CD8-positive, alpha-beta memory T cell (primary cell): ENCODE measurements at regions not wholly inside any gene's neighbourhood (a gene's known extent, or its start where the extent isn't known, plus 50 kb on each side); places are given as distances from the start of the nearest gene placed in this dataset.

Experiments used
- CTCF ChIA-PET: fragments of 350-600 bp; sonication (Branson Sonifier 250); formaldehyde crosslinking; loops from one replicate; lab custom pipeline; 2021; ENCODE audit warnings: antibody characterized with exemption; lab: Charles Lee
- POLR2A ChIA-PET: fragments of 350-600 bp; sonication (Branson Sonifier 250); formaldehyde crosslinking; loops from one replicate; lab custom pipeline; 2021; ENCODE audit warnings: antibody characterized with exemption; lab: Charles Lee
- DNase-seq, 5 donors: peaks; one replicate each; pipeline versions ENCODE4 v3.0.0 to v3.0.0-alpha.2; 2020 to 2022; ENCODE audit warnings: mixed read lengths in 1 of 5
- H3K27ac ChIP-seq: one replicate; pipeline ENCODE4 v1.7.0; 2013; ENCODE audit warnings: low read depth, mild to moderate bottlenecking, low read length, moderate library complexity
- H3K27me3 ChIP-seq: 2 replicates; pipeline ENCODE4 v1.7.0; 2013; ENCODE audit warnings: low read length, mild to moderate bottlenecking; ENCODE audit not compliant: insufficient read depth, poor library complexity, severe bottlenecking
- H3K36me3 ChIP-seq: 2 replicates; pipeline ENCODE4 v1.7.0; 2013; ENCODE audit warnings: mild to moderate bottlenecking, low read length, moderate library complexity; ENCODE audit not compliant: insufficient read depth
- H3K4me1 ChIP-seq: 2 replicates; pipeline ENCODE4 v1.7.0; 2013; ENCODE audit warnings: mild to moderate bottlenecking, low read length, moderate library complexity; ENCODE audit not compliant: insufficient read depth
- H3K4me3 ChIP-seq: 2 replicates; pipeline ENCODE4 v1.7.0; 2013; ENCODE audit warnings: mild to moderate bottlenecking, low read length
- H3K9me3 ChIP-seq: 2 replicates; pipeline ENCODE4 v1.7.0; 2013; ENCODE audit warnings: mild to moderate bottlenecking, low read length
- H3K27ac Mint-ChIP-seq, 8 donors: one replicate each; pipeline ENCODE4 v1.8.0; 2020 to 2021; ENCODE audit warnings: mixed read lengths in 8 of 8, mild to moderate bottlenecking in 6 of 8, inconsistent platforms in 3 of 8, moderate library complexity in 3 of 8
- H3K27me3 Mint-ChIP-seq, 2 donors: one replicate each; pipeline ENCODE4 v1.8.0; 2020 to 2021; ENCODE audit warnings: mixed read lengths in 2 of 2, mild to moderate bottlenecking in 1 of 2, moderate library complexity in 1 of 2
- H3K36me3 Mint-ChIP-seq, 3 donors: one replicate each; pipeline ENCODE4 v1.8.0; 2020 to 2021; ENCODE audit warnings: mixed read lengths in 3 of 3, inconsistent platforms in 1 of 3, mild to moderate bottlenecking in 1 of 3
- H3K4me1 Mint-ChIP-seq, 3 donors: one replicate each; pipeline ENCODE4 v1.8.0; 2020 to 2021; ENCODE audit warnings: mixed read lengths in 3 of 3, inconsistent platforms in 1 of 3, mild to moderate bottlenecking in 1 of 3
- H3K4me3 Mint-ChIP-seq, 7 donors: one replicate each; pipeline ENCODE4 v1.8.0; 2020 to 2021; ENCODE audit warnings: mixed read lengths in 7 of 7, mild to moderate bottlenecking in 6 of 7, moderate library complexity in 4 of 7, inconsistent platforms in 2 of 7
- H3K9me3 Mint-ChIP-seq, 5 donors: one replicate each; pipeline ENCODE4 v1.8.0; 2020 to 2022; ENCODE audit warnings: mixed read lengths in 5 of 5, mild to moderate bottlenecking in 3 of 5, moderate library complexity in 2 of 5, inconsistent platforms in 1 of 5

DNA sequence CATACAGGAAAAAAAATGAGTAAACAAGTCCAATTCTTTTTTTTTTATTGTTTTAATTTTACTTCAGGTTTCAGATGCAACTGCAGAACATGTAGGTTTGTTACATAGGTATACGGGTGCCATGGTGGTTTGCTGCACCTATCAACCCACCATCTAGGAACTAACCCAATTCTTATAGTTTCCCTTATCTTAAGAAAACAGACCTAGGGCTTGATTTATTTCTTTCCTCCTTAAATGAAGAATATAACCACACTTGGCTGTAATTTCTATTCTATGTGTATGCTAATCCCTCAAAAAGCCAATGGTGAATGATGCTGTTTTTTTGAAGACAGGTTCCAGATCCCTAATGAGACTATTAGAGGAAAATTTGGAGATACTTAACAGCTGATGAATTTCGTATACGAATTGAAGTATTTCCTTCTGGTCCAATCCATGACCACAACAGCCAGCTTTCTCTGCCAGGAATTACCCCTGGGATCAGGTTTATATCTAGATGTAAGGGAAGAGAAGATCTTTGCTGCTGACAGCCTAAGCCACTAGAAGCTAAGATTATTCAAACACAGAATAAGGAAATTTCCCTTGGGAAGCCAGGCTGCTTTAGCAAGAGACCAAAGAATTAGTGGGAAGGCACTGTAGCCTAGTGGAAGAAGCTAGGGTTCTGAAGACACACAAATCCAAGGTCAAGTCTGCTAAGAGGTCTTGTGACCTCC lies 115.8 kb downstream of the INHBA start:
- Histone ChIP-seq H3K9me3 (no peaks in the 10 kb centered on the region), H3K4me3 (no peak overlapping the region), H3K27me3 (no peaks in the 10 kb centered on the region), H3K27ac (no peak overlapping the region), H3K36me3 (no peaks in the 10 kb centered on the region), H3K4me1 (no peaks in the 10 kb centered on the region)
- H3K4me3 Mint-ChIP-seq, result no peak overlapping the region
- no peak for DNase-seq
- H3K36me3 Mint-ChIP-seq, result no peaks in the 10 kb centered on the region
- peaks cover 0 to 12% (median 4%) of the 10 kb centered on the region in 5 donors for H3K9me3 Mint-ChIP-seq
- ChIA-PET POLR2A (no interaction called here), CTCF (no interaction called here)
- no peaks in the 10 kb centered on the region for H3K4me1 Mint-ChIP-seq
- no peak overlapping the region for H3K27ac Mint-ChIP-seq
- peaks cover 0 to 2% of the 10 kb centered on the region in 2 donors for H3K27me3 Mint-ChIP-seq

DNA sequence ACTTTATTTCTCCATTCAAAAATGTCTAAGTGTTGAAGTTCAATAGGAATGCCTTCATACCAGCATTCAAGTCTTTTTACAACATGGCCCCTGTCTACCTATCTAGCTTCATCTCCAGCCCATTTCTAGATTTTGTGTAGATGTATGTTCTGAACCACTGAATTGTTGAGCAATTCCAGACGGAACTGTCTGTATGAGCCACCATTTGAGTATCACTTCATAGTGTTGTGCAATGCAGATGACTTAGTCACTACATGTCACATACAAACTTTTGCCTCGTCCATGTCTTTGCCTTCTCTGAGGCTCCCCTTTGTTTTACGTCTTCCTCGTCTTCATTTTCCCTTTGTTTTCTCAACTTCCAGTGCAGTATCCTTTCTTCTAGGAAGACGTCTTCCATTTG lies 118.1 kb downstream of the INHBA start:
- H3K4me3 Mint-ChIP-seq, result no peak overlapping the region
- H3K4me1 Mint-ChIP-seq, result no peaks in the 10 kb centered on the region
- no peaks in the 10 kb centered on the region for H3K27me3 Mint-ChIP-seq
- H3K9me3 Mint-ChIP-seq, result peaks cover 0 to 11% (median 2%) of the 10 kb centered on the region in 5 donors
- no peaks in the 10 kb centered on the region for H3K4me1 ChIP-seq
- H3K4me3 ChIP-seq, result no peak overlapping the region
- no peak overlapping the region for H3K27ac Mint-ChIP-seq
- H3K36me3 Mint-ChIP-seq, result no peaks in the 10 kb centered on the region
- ChIA-PET POLR2A (no interaction called here), CTCF (no interaction called here)
- DNase-seq, result no peak
- H3K27me3 ChIP-seq, result no peaks in the 10 kb centered on the region
- no peak overlapping the region for H3K27ac ChIP-seq
- H3K9me3 ChIP-seq, result no peaks in the 10 kb centered on the region
- no peaks in the 10 kb centered on the region for H3K36me3 ChIP-seq

DNA sequence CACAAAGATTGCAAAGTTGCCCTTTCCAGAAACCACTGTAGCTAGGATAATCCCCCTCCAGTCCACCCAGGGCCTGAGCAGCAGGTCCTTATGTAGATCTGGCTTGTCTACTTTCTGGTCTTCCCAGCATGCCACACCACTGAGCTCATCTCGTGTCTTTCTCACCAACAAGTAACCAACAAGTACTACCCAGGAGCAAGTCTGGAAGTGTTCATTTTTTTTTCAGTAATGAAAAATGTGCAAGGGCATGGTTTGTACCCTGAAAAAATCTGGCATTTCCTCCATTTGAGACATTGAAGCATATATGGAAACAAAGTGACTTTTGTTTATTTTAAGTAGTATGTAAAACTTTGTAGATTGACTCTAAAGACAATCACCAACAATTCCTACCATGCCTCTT lies 120.8 kb downstream of the INHBA start:
- Histone ChIP-seq H3K4me1 (no peaks in the 10 kb centered on the region), H3K36me3 (no peaks in the 10 kb centered on the region), H3K27ac (no peak overlapping the region), H3K9me3 (no peaks in the 10 kb centered on the region), H3K27me3 (no peaks in the 10 kb centered on the region), H3K4me3 (no peak overlapping the region)
- POLR2A ChIA-PET, result no interaction called here
- Mint-ChIP-seq H3K4me1 (no peaks in the 10 kb centered on the region), H3K36me3 (no peaks in the 10 kb centered on the region), H3K27me3 (no peaks in the 10 kb centered on the region), H3K4me3 (no peak overlapping the region), H3K27ac (no peak overlapping the region), H3K9me3 (peaks cover 0 to 11% (median 4%) of the 10 kb centered on the region in 5 donors)
- CTCF ChIA-PET, result no interaction called here
- DNase-seq, result no peak

DNA sequence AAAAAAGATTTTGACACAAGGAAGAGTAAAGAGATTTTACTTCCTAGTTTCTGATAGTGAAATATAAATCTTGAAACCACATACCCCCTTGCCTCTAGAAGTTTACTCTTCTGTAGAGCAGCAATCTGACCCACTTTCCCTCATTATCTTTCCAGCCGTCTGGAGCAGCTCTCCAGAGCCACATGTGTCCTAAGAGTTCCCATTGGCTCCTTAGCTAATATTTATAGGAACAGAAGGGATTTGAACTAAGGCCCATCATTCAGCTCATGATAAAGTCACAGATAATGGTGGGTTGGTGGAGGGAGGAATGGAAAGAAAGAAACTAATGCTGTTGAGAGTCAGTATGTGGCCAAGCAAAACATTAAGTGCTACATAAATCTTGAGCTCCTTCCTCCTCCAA lies 121.8 kb downstream of the INHBA start:
- Histone ChIP-seq H3K4me1 (no peaks in the 10 kb centered on the region), H3K36me3 (no peaks in the 10 kb centered on the region), H3K9me3 (no peaks in the 10 kb centered on the region), H3K4me3 (no peak overlapping the region), H3K27ac (no peak overlapping the region), H3K27me3 (no peaks in the 10 kb centered on the region)
- Mint-ChIP-seq H3K27ac (no peak overlapping the region), H3K9me3 (peaks cover 0 to 14% (median 6%) of the 10 kb centered on the region in 5 donors), H3K27me3 (no peaks in the 10 kb centered on the region), H3K4me1 (no peaks in the 10 kb centered on the region), H3K4me3 (no peak overlapping the region), H3K36me3 (no peaks in the 10 kb centered on the region)
- CTCF ChIA-PET, result no interaction called here
- POLR2A ChIA-PET, result no interaction called here
- DNase-seq, result no peak

DNA sequence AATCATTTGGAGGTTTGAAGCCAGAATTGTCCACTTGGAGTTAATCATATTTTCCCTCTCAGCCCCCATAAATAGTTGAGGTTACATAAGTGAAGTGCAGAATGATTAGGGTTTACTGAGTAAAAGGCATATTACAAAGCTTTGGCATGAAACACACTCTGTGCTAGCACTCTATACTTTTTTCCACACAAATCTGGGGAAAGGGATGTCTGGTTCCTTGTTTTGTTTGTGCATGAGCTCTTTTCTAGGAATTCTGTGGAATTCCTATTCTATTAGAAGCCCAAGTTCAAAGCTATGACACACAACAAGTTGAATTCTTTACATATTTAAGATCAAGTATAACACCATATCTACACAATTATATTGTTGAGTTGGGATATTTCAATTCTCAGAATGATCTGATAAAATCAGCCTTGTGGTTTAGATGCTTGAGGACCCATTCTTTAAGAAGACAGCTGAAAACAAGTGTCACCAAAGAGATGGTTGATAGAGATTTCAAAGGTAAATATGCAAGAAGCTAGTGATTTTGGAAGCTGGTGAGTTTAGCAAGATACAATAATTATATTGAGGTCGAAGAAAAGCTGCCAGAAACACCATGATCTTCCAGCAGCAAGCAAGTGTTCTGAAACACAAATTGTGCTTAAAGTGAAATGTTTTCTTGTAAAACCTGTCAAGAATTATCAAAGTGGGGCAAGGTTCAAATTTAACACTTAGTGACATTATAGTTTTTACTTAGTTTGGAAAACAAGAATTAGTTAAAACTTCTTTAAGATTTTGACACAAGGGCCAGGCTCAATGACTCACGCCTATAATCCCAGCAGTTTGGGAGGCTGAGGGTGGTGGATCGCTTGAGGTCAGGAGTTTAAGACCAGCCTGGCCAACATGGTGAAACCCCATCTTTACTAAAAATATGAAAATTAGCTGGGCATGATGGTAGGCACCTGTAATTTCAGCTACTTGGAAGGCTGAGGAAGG lies 122.6 kb downstream of the INHBA start:
- H3K27ac Mint-ChIP-seq, result no peak overlapping the region
- Histone ChIP-seq H3K9me3 (no peaks in the 10 kb centered on the region), H3K4me1 (no peaks in the 10 kb centered on the region), H3K27ac (no peak overlapping the region), H3K36me3 (no peaks in the 10 kb centered on the region), H3K27me3 (no peaks in the 10 kb centered on the region), H3K4me3 (no peak overlapping the region)
- DNase-seq, result no peak
- H3K27me3 Mint-ChIP-seq, result peaks cover 0 to 2% of the 10 kb centered on the region in 2 donors
- no peaks in the 10 kb centered on the region for H3K36me3 Mint-ChIP-seq
- H3K9me3 Mint-ChIP-seq, result peaks cover 0 to 14% (median 6%) of the 10 kb centered on the region in 5 donors
- no peaks in the 10 kb centered on the region for H3K4me1 Mint-ChIP-seq
- CTCF ChIA-PET, result no interaction called here
- no peak overlapping the region for H3K4me3 Mint-ChIP-seq
- POLR2A ChIA-PET, result no interaction called here

DNA sequence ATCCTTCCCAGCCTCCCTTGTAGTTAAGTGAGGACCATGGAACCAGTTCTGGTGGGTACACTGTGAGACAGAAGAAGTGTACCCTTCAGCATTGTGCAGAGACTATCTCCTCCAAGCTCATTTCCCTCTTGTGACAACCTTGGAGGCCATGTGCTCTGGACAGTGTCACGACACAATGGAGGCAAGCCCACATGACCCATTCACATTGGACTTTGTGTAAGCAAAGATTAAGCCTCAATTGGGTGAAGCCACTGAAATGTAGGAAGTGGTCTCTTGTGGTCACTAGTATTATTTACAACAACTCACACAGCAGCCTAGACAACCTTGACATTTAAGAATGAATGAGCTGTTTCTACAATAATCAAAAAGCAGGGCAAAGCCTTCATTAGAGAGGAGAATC lies 124.2 kb downstream of the INHBA start:
- H3K36me3 ChIP-seq, result no peaks in the 10 kb centered on the region
- no peak overlapping the region for H3K4me3 Mint-ChIP-seq
- peaks cover 2 to 14% (median 6%) of the 10 kb centered on the region in 5 donors for H3K9me3 Mint-ChIP-seq
- H3K27me3 ChIP-seq, result no peaks in the 10 kb centered on the region
- CTCF ChIA-PET, result no interaction called here
- no peaks in the 10 kb centered on the region for H3K4me1 ChIP-seq
- no peak overlapping the region for H3K27ac Mint-ChIP-seq
- no peak overlapping the region for H3K4me3 ChIP-seq
- POLR2A ChIA-PET, result no interaction called here
- H3K9me3 ChIP-seq, result no peaks in the 10 kb centered on the region
- no peak for DNase-seq
- peaks cover 0 to 2% of the 10 kb centered on the region in 2 donors for H3K27me3 Mint-ChIP-seq
- no peaks in the 10 kb centered on the region for H3K36me3 Mint-ChIP-seq
- H3K27ac ChIP-seq, result no peak overlapping the region
- no peaks in the 10 kb centered on the region for H3K4me1 Mint-ChIP-seq

DNA sequence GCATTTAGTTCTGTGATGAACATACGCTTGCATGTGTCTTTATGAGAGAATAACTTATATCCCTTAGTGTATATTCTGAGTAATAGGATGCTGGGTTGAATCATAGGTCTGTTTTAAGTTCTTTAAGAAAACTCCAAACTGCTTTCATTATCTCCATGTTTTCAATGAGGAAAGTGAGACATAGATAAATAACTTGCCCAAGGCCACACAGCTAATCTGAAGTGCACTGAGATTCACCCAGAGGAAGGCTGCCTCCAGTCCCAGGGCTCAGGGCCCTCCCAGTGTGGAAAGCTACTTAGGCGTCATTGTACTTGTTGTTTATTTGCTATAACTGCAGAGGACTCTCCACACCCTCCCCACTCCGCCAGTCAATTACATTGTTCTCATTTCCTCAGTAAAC lies 126.7 kb downstream of the INHBA start:
- Histone ChIP-seq H3K27me3 (no peaks in the 10 kb centered on the region), H3K27ac (no peak overlapping the region), H3K4me3 (no peak overlapping the region), H3K36me3 (no peaks in the 10 kb centered on the region), H3K9me3 (no peaks in the 10 kb centered on the region), H3K4me1 (no peaks in the 10 kb centered on the region)
- POLR2A ChIA-PET, result no interaction called here
- Mint-ChIP-seq H3K27ac (no peak overlapping the region), H3K27me3 (peaks cover 0 to 2% of the 10 kb centered on the region in 2 donors), H3K4me3 (no peak overlapping the region), H3K9me3 (peaks cover 0 to 7% (median 3%) of the 10 kb centered on the region in 5 donors), H3K4me1 (no peaks in the 10 kb centered on the region), H3K36me3 (no peaks in the 10 kb centered on the region)
- no peak for DNase-seq
- CTCF ChIA-PET, result no interaction called here

DNA sequence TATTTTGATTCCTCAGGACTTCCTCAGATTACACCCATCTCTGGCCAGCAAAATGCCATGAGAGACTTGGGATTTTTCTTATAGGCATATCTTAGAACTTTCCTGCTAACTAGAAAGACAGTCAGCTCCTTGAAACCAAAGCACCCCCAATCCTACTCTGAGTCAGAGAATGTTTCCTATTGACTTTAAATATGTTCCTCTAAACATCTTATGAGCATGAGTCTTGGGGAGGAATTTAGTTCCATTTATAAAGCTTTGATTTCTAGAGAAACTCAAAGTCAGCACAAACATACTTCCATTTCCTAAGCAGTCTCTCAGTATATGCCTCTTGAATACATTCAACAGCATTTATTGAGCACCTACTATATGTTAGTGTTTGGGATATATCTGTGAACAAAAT lies 128.5 kb downstream of the INHBA start:
- H3K27me3 Mint-ChIP-seq, result peaks cover 0 to 2% of the 10 kb centered on the region in 2 donors
- POLR2A ChIA-PET, result no interaction called here
- no peak overlapping the region for H3K27ac ChIP-seq
- no peaks in the 10 kb centered on the region for H3K27me3 ChIP-seq
- DNase-seq, result no peak
- no peaks in the 10 kb centered on the region for H3K4me1 ChIP-seq
- H3K27ac Mint-ChIP-seq, result no peak overlapping the region
- H3K4me3 Mint-ChIP-seq, result no peak overlapping the region
- no peaks in the 10 kb centered on the region for H3K4me1 Mint-ChIP-seq
- no peaks in the 10 kb centered on the region for H3K9me3 ChIP-seq
- no peaks in the 10 kb centered on the region for H3K36me3 Mint-ChIP-seq
- H3K36me3 ChIP-seq, result no peaks in the 10 kb centered on the region
- no peak overlapping the region for H3K4me3 ChIP-seq
- CTCF ChIA-PET, result no interaction called here
- H3K9me3 Mint-ChIP-seq, result peaks cover 0 to 10% (median 5%) of the 10 kb centered on the region in 5 donors
